IMR-90 (cell line): ENCODE measurements at regions not wholly inside any gene's neighbourhood (a gene's known extent, or its start where the extent isn't known, plus 50 kb on each side); places are given as distances from the start of the nearest gene placed in this dataset.

Experiments
- ATAC-seq: fragments of 200-7000 bp; cut with Tn5 transposase; 2 replicates; pipeline ENCODE4 v1.9.1; 2020; ENCODE audit warnings: low read depth, mild to moderate bottlenecking, moderate library complexity
- BruUV-seq: library from RNA; stranded (reverse); fragments of 400-500 nt; replicated peaks from 2 replicates; lab custom pipeline; 2021; lab: Mats Ljungman, UMichigan
- CTCF ChIA-PET: fragments of 300-600 bp; formaldehyde crosslinking; extraction: SDS; loops from one replicate; lab custom pipeline; 2021; ENCODE audit warnings: antibody characterized with exemption; lab: Yijun Ruan, JAX
- POLR2A ChIA-PET: fragments of 300-600 bp; sonication (Branson Sonifier 250); formaldehyde crosslinking; loops from one replicate; lab custom pipeline; 2022; ENCODE audit warnings: antibody characterized with exemption; ENCODE audit not compliant: unreplicated experiment; lab: Charles Lee
- DNase-seq: peaks from one replicate; pipeline ENCODE4 v3.0.0; 2013
- H2AFZ ChIP-seq: replicated peaks from 2 replicates; pipeline ENCODE3; 2013; ENCODE audit warnings: low read length, mild to moderate bottlenecking; ENCODE audit not compliant: poor library complexity
- H2AK5ac ChIP-seq: 2 replicates; pipeline ENCODE4 v1.6.1; 2013; ENCODE audit warnings: low read depth, low read length, inconsistent platforms
- H2AK9ac ChIP-seq: replicated peaks from 2 replicates; pipeline ENCODE3; 2013; ENCODE audit warnings: mild to moderate bottlenecking, low read depth, low read length, moderate library complexity; ENCODE audit not compliant: poor library complexity
- H2BK120ac ChIP-seq: 2 replicates; pipeline ENCODE4 v1.6.1; 2013; ENCODE audit warnings: low read depth, low read length, inconsistent platforms
- H2BK15ac ChIP-seq: 3 replicates; pipeline ENCODE4 v1.6.1; 2013; ENCODE audit warnings: low read depth, low read length, inconsistent platforms
- H2BK20ac ChIP-seq: 2 replicates; pipeline ENCODE4 v1.6.1; 2013; ENCODE audit warnings: low read depth, mild to moderate bottlenecking, inconsistent platforms, low read length, moderate library complexity
- H2BK5ac ChIP-seq: 2 replicates; pipeline ENCODE4 v1.6.1; 2013; ENCODE audit warnings: mild to moderate bottlenecking, low read depth, low read length, inconsistent platforms; ENCODE audit not compliant: poor library complexity, severe bottlenecking
- H3K14ac ChIP-seq: replicated peaks from 2 replicates; pipeline ENCODE4 v1.6.1; 2013; ENCODE audit warnings: low read depth, low read length, inconsistent platforms
- H3K18ac ChIP-seq: 2 replicates; pipeline ENCODE4 v1.6.1; 2013; ENCODE audit warnings: low read depth, low read length, control low read depth
- H3K23ac ChIP-seq: 2 replicates; pipeline ENCODE4 v1.6.1; 2013; ENCODE audit warnings: low read depth, low read length, inconsistent platforms
- H3K27ac ChIP-seq: 2 replicates; pipeline ENCODE4 v1.5.1; 2013; ENCODE audit warnings: mild to moderate bottlenecking, control low read depth, low read length; ENCODE audit not compliant: insufficient read depth
- H3K27me3 ChIP-seq: 2 replicates; pipeline ENCODE4 v1.6.1; 2013; ENCODE audit warnings: low read length; ENCODE audit not compliant: control insufficient read depth, insufficient read depth
- H3K36me3 ChIP-seq: 2 replicates; pipeline ENCODE4 v1.6.1; 2013; ENCODE audit warnings: low read length, mixed read lengths; ENCODE audit not compliant: control insufficient read depth, insufficient read depth
- H3K4ac ChIP-seq: 2 replicates; pipeline ENCODE4 v1.6.1; 2013; ENCODE audit warnings: low read depth, low read length, inconsistent platforms
- H3K4me1 ChIP-seq: 2 replicates; pipeline ENCODE4 v1.6.1; 2013; ENCODE audit warnings: low read length, mixed read lengths; ENCODE audit not compliant: control insufficient read depth, insufficient read depth
- H3K4me2 ChIP-seq: 2 replicates; pipeline ENCODE4 v1.6.1; 2013; ENCODE audit warnings: low read depth, mild to moderate bottlenecking, control low read depth, low read length, moderate library complexity
- H3K4me3 ChIP-seq: 2 replicates; pipeline ENCODE4 v1.5.1; 2013; ENCODE audit warnings: low read depth, mild to moderate bottlenecking, control low read depth, low read length, moderate library complexity; ENCODE audit not compliant: insufficient read depth
- H3K56ac ChIP-seq: 2 replicates; pipeline ENCODE4 v1.6.1; 2013; ENCODE audit warnings: low read length, inconsistent platforms; ENCODE audit not compliant: insufficient read depth; ENCODE audit errors: extremely low read depth
- H3K79me1 ChIP-seq, 2 experiments: 2 replicates each; pipeline ENCODE4 v1.6.1; 2013; ENCODE audit warnings: low read length in 2 of 2, inconsistent platforms in 1 of 2, low read depth in 1 of 2
- H3K9ac ChIP-seq: 2 replicates; pipeline ENCODE4 v1.6.1; 2013; ENCODE audit warnings: low read depth, low read length, control low read depth
- H3K9me1 ChIP-seq: 2 replicates; pipeline ENCODE4 v1.6.1; 2013; ENCODE audit warnings: low read length, inconsistent platforms; ENCODE audit not compliant: insufficient read depth
- H3K9me3 ChIP-seq: 2 replicates; pipeline ENCODE4 v1.6.1; 2013; ENCODE audit warnings: low read length; ENCODE audit not compliant: control insufficient read depth, insufficient read depth
- H4K20me1 ChIP-seq: 2 replicates; pipeline ENCODE4 v1.6.1; 2013; ENCODE audit warnings: low read length, inconsistent platforms; ENCODE audit not compliant: insufficient read depth
- H4K5ac ChIP-seq: 2 replicates; pipeline ENCODE4 v1.6.1; 2013; ENCODE audit warnings: mild to moderate bottlenecking, low read depth, low read length, control low read depth
- H4K8ac ChIP-seq, 2 experiments: 2 replicates each; pipeline ENCODE4 v1.6.1; 2013; ENCODE audit warnings: low read depth in 2 of 2, low read length in 2 of 2, control low read depth in 1 of 2, inconsistent platforms in 1 of 2
- H4K91ac ChIP-seq: 2 replicates; pipeline ENCODE4 v1.6.1; 2013; ENCODE audit warnings: low read depth, low read length, inconsistent platforms; ENCODE audit not compliant: insufficient read depth
- BHLHE40 ChIP-seq: fragments of 150-350 bp; IDR thresholded peaks from 2 replicates; pipeline ENCODE4 v1.6.1; 2016; ENCODE audit warnings: mild to moderate bottlenecking, low read depth, low read length
- CEBPB ChIP-seq: IDR thresholded peaks from 2 replicates; pipeline ENCODE4 v1.6.1; 2012; ENCODE audit warnings: low read depth, low read length, improper control_type of control experiment
- CHD1 ChIP-seq: IDR thresholded peaks from 2 replicates; pipeline ENCODE4 v1.6.1; 2012; ENCODE audit warnings: low read depth, low read length, improper control_type of control experiment
- CTCF ChIP-seq: conservative IDR thresholded peaks from 2 replicates; pipeline ENCODE4 v1.5.1; 2012; ENCODE audit warnings: mild to moderate bottlenecking, low read depth, low read length, improper control_type of control experiment
- FOS ChIP-seq: fragments of 150-350 bp; IDR thresholded peaks from 2 replicates; pipeline ENCODE4 v1.6.1; 2016; ENCODE audit warnings: low read depth, low read length
- MAFK ChIP-seq: IDR thresholded peaks from 2 replicates; pipeline ENCODE4 v1.6.1; 2012; ENCODE audit warnings: low read depth, low read length, improper control_type of control experiment
- MAZ ChIP-seq: IDR thresholded peaks from 2 replicates; pipeline ENCODE4 v1.6.1; 2012; ENCODE audit warnings: low read depth, mild to moderate bottlenecking, low read length, improper control_type of control experiment, moderate library complexity, borderline replicate concordance
- MXI1 ChIP-seq: IDR thresholded peaks from 2 replicates; pipeline ENCODE4 v1.6.1; 2012; ENCODE audit warnings: low read depth, mild to moderate bottlenecking, low read length, moderate library complexity, borderline replicate concordance
- NFE2L2 ChIP-seq: fragments of 150-350 bp; IDR thresholded peaks from 2 replicates; pipeline ENCODE4 v1.6.1; 2016; ENCODE audit warnings: low read depth, mild to moderate bottlenecking, low read length
- POLR2A ChIP-seq: IDR thresholded peaks from 2 replicates; pipeline ENCODE4 v1.6.1; 2012; ENCODE audit warnings: mild to moderate bottlenecking, low read depth, low read length
- RAD21 ChIP-seq: IDR thresholded peaks from 2 replicates; pipeline ENCODE4 v1.6.1; 2012; ENCODE audit warnings: low read length, improper control_type of control experiment
- RCOR1 ChIP-seq: IDR thresholded peaks from 2 replicates; pipeline ENCODE4 v1.6.1; 2012; ENCODE audit warnings: mild to moderate bottlenecking, low read length, improper control_type of control experiment; ENCODE audit not compliant: insufficient replicate concordance
- RFX5 ChIP-seq: IDR thresholded peaks from 2 replicates; pipeline ENCODE4 v1.8.0; 2012; ENCODE audit warnings: low read depth, mild to moderate bottlenecking, low read length, moderate library complexity
- SMC3 ChIP-seq: fragments of 150-350 bp; IDR thresholded peaks from 2 replicates; pipeline ENCODE4 v1.6.1; 2016; ENCODE audit warnings: low read depth, mild to moderate bottlenecking, antibody characterized with exemption, low read length, moderate library complexity
- WGBS, 2 experiments: methylation state at CpG; one replicate each; pipeline versions ENCODE4 v1.1.5 to v1.1.7; 2013; ENCODE audit warnings: missing lambda C conversion rate in 2 of 2; ENCODE audit not compliant: insufficient read length in 1 of 2; ENCODE audit errors: extremely low coverage in 2 of 2; 5-methylcytosine and 5-hydroxymethylcytosine counted together
- dilution Hi-C: fragments of 300-500 bp; cut with HindIII; formaldehyde crosslinking; loops from one replicate; pipeline ENCODE4 v1.14.3; 2018; ENCODE audit warnings: low sequenced_read_pairs; ENCODE audit not compliant: unreplicated experiment
- in situ Hi-C: fragments of 300-500 bp; cut with MboI; formaldehyde crosslinking; loops from 3 replicates; pipeline ENCODE4 v1.14.3; 2019; ENCODE audit warnings: low sequenced_read_pairs, inconsistent platforms, mixed read lengths
- intact Hi-C: fragments of 100-400 bp; cut with micrococcal nuclease; formaldehyde crosslinking; loops from 2 replicates; pipeline ENCODE4 v1.10.0; 2022
- TF ChIP-seq, protein P1 (sequence below): fragments of 150-350 bp; IDR thresholded peaks from 2 replicates; pipeline ENCODE4 v1.6.1; 2017; ENCODE audit warnings: mild to moderate bottlenecking, antibody characterized with exemption, low read length, low read depth
- TF ChIP-seq, protein P2 (sequence below): fragments of 150-350 bp; IDR thresholded peaks from 2 replicates; pipeline ENCODE4 v1.6.1; 2016; ENCODE audit warnings: low read depth, mild to moderate bottlenecking, low read length, moderate library complexity, borderline replicate concordance

DNA sequence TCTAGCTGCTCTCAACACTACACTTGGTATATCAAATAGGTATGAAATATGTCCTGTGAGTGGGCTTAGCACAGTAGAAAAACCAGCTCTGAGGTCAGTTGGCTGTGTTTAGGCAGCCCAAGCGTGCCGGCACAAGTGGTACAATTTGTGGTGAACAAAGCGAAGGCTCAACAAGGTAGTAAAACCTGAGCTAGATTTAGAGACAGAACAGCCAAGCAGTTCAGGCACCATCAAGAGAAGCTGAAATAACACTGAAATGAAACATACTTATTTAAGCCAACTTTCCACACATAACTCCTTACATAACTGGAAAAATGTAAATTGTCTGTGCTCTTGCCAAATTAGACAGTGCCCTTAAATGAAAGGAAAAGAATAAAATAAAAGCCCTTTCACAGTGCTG, 596.8 kb upstream of the FBXO33 start:
- Histone ChIP-seq H4K91ac (no peak overlapping the region), H3K27ac (no peak overlapping the region), H3K36me3 (no peaks in the 10 kb centered on the region), H2BK20ac (no peak overlapping the region), H3K79me1 (no peaks in the 10 kb centered on the region), H4K8ac (no peak overlapping the region), H3K14ac (no peak overlapping the region), H3K18ac (no peak overlapping the region), H3K9ac (no peak overlapping the region), H2AK9ac (no peak overlapping the region), H3K4me2 (no peak overlapping the region), H4K20me1 (no peaks in the 10 kb centered on the region), H3K9me1 (no peaks in the 10 kb centered on the region), H3K27me3 (no peaks in the 10 kb centered on the region), H2BK120ac (no peak overlapping the region), H3K9me3 (peaks cover 11% of the 10 kb centered on the region), H3K23ac (no peak overlapping the region), H3K56ac (no peak overlapping the region), H3K4me1 (no peaks in the 10 kb centered on the region), H2BK5ac (no peak overlapping the region), H2AK5ac (no peak overlapping the region), H4K5ac (no peak overlapping the region), H2AFZ (no peak overlapping the region), H3K4me3 (no peak overlapping the region), H3K4ac (no peak overlapping the region), H2BK15ac (no peak overlapping the region)
- TF ChIP-seq MAFK (no peak), FOS (no peak), CEBPB (no peak), MXI1 (no peak), NFE2L2 (no peak), CTCF (no peak), RAD21 (no peak), CHD1 (no peak), BHLHE40 (no peak), MAZ (no peak), RFX5 (no peak), POLR2A (no peak), RCOR1 (no peak), SMC3 (no peak)
- TF ChIP-seq, protein P1, sequence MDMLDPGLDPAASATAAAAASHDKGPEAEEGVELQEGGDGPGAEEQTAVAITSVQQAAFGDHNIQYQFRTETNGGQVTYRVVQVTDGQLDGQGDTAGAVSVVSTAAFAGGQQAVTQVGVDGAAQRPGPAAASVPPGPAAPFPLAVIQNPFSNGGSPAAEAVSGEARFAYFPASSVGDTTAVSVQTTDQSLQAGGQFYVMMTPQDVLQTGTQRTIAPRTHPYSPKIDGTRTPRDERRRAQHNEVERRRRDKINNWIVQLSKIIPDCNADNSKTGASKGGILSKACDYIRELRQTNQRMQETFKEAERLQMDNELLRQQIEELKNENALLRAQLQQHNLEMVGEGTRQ: no peak
- TF ChIP-seq, protein P2, sequence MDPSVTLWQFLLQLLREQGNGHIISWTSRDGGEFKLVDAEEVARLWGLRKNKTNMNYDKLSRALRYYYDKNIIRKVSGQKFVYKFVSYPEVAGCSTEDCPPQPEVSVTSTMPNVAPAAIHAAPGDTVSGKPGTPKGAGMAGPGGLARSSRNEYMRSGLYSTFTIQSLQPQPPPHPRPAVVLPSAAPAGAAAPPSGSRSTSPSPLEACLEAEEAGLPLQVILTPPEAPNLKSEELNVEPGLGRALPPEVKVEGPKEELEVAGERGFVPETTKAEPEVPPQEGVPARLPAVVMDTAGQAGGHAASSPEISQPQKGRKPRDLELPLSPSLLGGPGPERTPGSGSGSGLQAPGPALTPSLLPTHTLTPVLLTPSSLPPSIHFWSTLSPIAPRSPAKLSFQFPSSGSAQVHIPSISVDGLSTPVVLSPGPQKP: no peak
- dilution Hi-C loops: no loop called here
- intact Hi-C loops: no loop called here
- DNase-seq: no peak
- ATAC-seq: no peak
- no TSS peak for BruUV-seq
- 80% methylated on average over 2 of the region's 3 CpGs; no CpG with 5 or more reads in 1 of the 2 experiments for WGBS, 2 experiments
- CTCF ChIA-PET: no interaction called here
- in situ Hi-C loops: no loop called here
- POLR2A ChIA-PET: no interaction called here
